HEK293 (cell line): ENCODE measurements at regions not wholly inside any gene's neighbourhood (a gene's known extent, or its start where the extent isn't known, plus 50 kb on each side); places are given as distances from the start of the nearest gene placed in this dataset.

Source experiments
- CTCF ChIP-seq: fragments of 450-650 bp; formaldehyde crosslinking; IDR thresholded peaks from 2 replicates; pipeline ENCODE4 v1.5.1; 2016; ENCODE audit warnings: missing biosample characterization, missing genetic modification characterization
- PATZ1 ChIP-seq: fragments of 450-650 bp; formaldehyde crosslinking; IDR thresholded peaks from 2 replicates; pipeline ENCODE4 v1.5.1; 2016; ENCODE audit warnings: missing biosample characterization, missing genetic modification characterization
- PRDM4 ChIP-seq: fragments of 450-650 bp; formaldehyde crosslinking; IDR thresholded peaks from 2 replicates; pipeline ENCODE4 v1.5.1; 2017; ENCODE audit warnings: missing biosample characterization, missing genetic modification characterization
- SALL2 ChIP-seq: fragments of 450-650 bp; formaldehyde crosslinking; IDR thresholded peaks from 2 replicates; pipeline ENCODE4 v1.5.0; 2017; ENCODE audit warnings: missing biosample characterization, mild to moderate bottlenecking, missing genetic modification characterization, borderline replicate concordance
- TRIM28 ChIP-seq: IDR thresholded peaks from 2 replicates; pipeline ENCODE4 v1.6.1; 2011; ENCODE audit warnings: low read length, control low read depth, borderline replicate concordance
- YY1 ChIP-seq: fragments of 450-650 bp; formaldehyde crosslinking; IDR thresholded peaks from 2 replicates; pipeline ENCODE4 v1.5.1; 2018; ENCODE audit warnings: missing biosample characterization, missing genetic modification characterization
- ZNF121 ChIP-seq: fragments of 450-650 bp; formaldehyde crosslinking; IDR thresholded peaks from 2 replicates; pipeline ENCODE4 v1.5.1; 2016; ENCODE audit warnings: missing biosample characterization, missing genetic modification characterization
- ZNF350 ChIP-seq: fragments of 450-650 bp; formaldehyde crosslinking; IDR thresholded peaks from 2 replicates; pipeline ENCODE4 v1.5.0; 2017; ENCODE audit warnings: missing biosample characterization, mild to moderate bottlenecking, missing genetic modification characterization
- ZNF398 ChIP-seq: fragments of 450-650 bp; formaldehyde crosslinking; IDR thresholded peaks from 2 replicates; pipeline ENCODE4 v1.5.1; 2017; ENCODE audit warnings: missing biosample characterization, missing genetic modification characterization
- ZNF433 ChIP-seq: fragments of 450-650 bp; formaldehyde crosslinking; IDR thresholded peaks from 2 replicates; pipeline ENCODE4 v1.5.1; 2016; ENCODE audit warnings: missing biosample characterization, missing genetic modification characterization, low read depth
- ZNF792 ChIP-seq: fragments of 450-650 bp; formaldehyde crosslinking; IDR thresholded peaks from 2 replicates; pipeline ENCODE4 v1.5.1; 2016; ENCODE audit warnings: missing biosample characterization, missing genetic modification characterization
- TF ChIP-seq, protein P1 (sequence below): fragments of 450-650 bp; formaldehyde crosslinking; IDR thresholded peaks from 2 replicates; pipeline ENCODE4 v1.5.1; 2017; ENCODE audit warnings: missing biosample characterization, mild to moderate bottlenecking, missing genetic modification characterization, moderate library complexity
- TF ChIP-seq, protein P2 (sequence below): fragments of 450-650 bp; formaldehyde crosslinking; IDR thresholded peaks from 2 replicates; pipeline ENCODE4 v1.5.1; 2016; ENCODE audit warnings: missing biosample characterization, missing genetic modification characterization

- TF ChIP-seq, protein P1, sequence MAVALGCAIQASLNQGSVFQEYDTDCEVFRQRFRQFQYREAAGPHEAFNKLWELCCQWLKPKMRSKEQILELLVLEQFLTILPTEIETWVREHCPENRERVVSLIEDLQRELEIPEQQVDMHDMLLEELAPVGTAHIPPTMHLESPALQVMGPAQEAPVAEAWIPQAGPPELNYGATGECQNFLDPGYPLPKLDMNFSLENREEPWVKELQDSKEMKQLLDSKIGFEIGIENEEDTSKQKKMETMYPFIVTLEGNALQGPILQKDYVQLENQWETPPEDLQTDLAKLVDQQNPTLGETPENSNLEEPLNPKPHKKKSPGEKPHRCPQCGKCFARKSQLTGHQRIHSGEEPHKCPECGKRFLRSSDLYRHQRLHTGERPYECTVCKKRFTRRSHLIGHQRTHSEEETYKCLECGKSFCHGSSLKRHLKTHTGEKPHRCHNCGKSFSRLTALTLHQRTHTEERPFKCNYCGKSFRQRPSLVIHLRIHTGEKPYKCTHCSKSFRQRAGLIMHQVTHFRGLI (tag by site-specific recombination): no peak
- TF ChIP-seq ZNF350 (tag by site-specific recombination) (no peak), PATZ1 (no peak), SALL2 (tag by site-specific recombination) (no peak), TRIM28 (no peak), ZNF398 (no peak), YY1 (tag by site-specific recombination) (no peak), PRDM4 (tag by site-specific recombination) (no peak), ZNF121 (no peak), CTCF (tag by site-specific recombination) (no peak), ZNF792 (tag by site-specific recombination) (no peak), ZNF433 (tag by site-specific recombination) (no peak)
- TF ChIP-seq, protein P2, sequence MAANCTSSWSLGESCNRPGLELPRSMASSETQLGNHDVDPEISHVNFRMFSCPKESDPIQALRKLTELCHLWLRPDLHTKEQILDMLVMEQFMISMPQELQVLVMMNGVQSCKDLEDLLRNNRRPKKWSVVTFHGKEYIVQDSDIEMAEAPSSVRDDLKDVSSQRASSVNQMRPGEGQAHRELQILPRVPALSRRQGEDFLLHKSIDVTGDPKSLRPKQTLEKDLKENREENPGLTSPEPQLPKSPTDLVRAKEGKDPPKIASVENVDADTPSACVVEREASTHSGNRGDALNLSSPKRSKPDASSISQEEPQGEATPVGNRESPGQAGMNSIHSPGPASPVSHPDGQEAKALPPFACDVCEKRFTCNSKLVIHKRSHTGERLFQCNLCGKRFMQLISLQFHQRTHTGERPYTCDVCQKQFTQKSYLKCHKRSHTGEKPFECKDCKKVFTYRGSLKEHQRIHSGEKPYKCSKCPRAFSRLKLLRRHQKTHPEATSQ (tag by site-specific recombination): no peak
Measured at GRCh38 chr11:42049186-42049585, 589.7 kb upstream of the LRRC4C start.
